Activated naive CD4-positive, alpha-beta T cell treated with anti-CD3 and anti-CD28 coated beads, Interleukin-2, amount 50 U/mL, for 72 hours (primary cell): ENCODE measurements at regions not wholly inside any gene's neighbourhood (a gene's known extent, or its start where the extent isn't known, plus 50 kb on each side); places are given as distances from the start of the nearest gene placed in this dataset.
"Not testable (repeated sequence)": the region's sequence is repeated elsewhere in the genome, so short reads cannot be mapped to it uniquely, and the experiment has no call there.

Experiments
- ATAC-seq, 2 donors: fragments of 150-1000 bp; cut with Tn5 transposase; 2 replicates each; pipeline ENCODE4 v1.10.0; 2021; ENCODE audit warnings: mild to moderate bottlenecking in 2 of 2, moderate library complexity in 2 of 2
- DNase-seq, 2 donors: peaks; one replicate each; pipeline ENCODE4 v3.0.0; 2021 to 2022; ENCODE audit warnings: low spot score in 2 of 2
- H3K27ac Mint-ChIP-seq, 2 donors: one replicate each; pipeline ENCODE4 v1.8.0; 2022; ENCODE audit warnings: mild to moderate bottlenecking in 2 of 2, mixed read lengths in 2 of 2
- H3K36me3 Mint-ChIP-seq, 2 donors: one replicate each; pipeline ENCODE4 v1.8.0; 2022; ENCODE audit warnings: mixed read lengths in 2 of 2
- H3K9me3 Mint-ChIP-seq, 2 donors: one replicate each; pipeline ENCODE4 v1.8.0; 2022; ENCODE audit warnings: mixed read lengths in 2 of 2

DNA sequence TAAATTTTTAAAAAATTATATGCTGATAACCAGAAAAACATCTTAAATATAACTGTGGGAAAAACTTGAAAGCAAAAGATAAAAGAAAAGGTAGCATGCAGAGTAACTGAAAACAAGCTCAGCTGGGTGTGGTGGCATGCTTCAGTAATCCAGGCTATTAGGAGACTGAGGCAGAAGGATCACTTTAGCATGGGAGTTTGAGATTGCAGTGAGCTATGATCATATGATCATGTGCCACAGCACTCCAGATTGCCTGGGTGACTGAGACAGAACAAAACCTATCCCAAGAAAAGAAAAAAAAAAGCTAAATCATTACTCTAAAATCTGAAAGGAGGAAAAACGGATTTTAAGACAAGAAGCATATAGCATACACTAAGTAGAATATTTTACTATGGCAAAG, 1624.0 kb downstream of the AMY1C start:
- no peaks in the 10 kb centered on the region for H3K36me3 Mint-ChIP-seq
- ATAC-seq: no peak
- no peak for DNase-seq
- no peak overlapping the region for H3K27ac Mint-ChIP-seq
- H3K9me3 Mint-ChIP-seq: peaks cover 13 to 16% of the 10 kb centered on the region in 2 donors

DNA sequence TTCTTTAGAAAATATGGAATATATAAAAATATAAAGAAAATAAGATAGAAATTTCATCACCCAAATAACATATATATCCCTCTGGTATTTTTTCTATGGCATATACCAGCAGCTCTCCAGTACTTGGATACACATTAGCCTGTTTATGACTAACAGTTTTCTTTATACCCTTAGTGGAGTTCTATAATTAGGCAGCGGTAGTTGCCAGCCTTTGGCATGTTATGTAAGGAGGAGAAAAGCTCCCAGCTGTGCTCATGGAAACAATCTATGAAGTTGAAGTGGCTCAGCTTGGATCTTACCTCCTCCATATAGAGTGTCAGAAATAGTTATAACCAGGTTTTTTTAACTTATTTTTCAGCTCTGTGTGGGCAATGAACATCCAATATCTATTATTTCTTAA, 1636.8 kb downstream of the AMY1C start:
- H3K27ac Mint-ChIP-seq: no peak overlapping the region
- peaks cover 0 to 4% of the 10 kb centered on the region in 2 donors for H3K36me3 Mint-ChIP-seq
- H3K9me3 Mint-ChIP-seq: peaks cover 28 to 35% of the 10 kb centered on the region in 2 donors
- no peak for DNase-seq
- no peak for ATAC-seq

- ATAC-seq (no peak), DNase-seq (no peak)
- Mint-ChIP-seq H3K36me3 (no peaks in the 10 kb centered on the region), H3K27ac (no peak overlapping the region), H3K9me3 (peaks cover 16 to 36% of the 10 kb centered on the region in 2 donors)
Observed at GRCh38 chr1:105396001-105396400, 1646.3 kb downstream of the AMY1C start.

DNA sequence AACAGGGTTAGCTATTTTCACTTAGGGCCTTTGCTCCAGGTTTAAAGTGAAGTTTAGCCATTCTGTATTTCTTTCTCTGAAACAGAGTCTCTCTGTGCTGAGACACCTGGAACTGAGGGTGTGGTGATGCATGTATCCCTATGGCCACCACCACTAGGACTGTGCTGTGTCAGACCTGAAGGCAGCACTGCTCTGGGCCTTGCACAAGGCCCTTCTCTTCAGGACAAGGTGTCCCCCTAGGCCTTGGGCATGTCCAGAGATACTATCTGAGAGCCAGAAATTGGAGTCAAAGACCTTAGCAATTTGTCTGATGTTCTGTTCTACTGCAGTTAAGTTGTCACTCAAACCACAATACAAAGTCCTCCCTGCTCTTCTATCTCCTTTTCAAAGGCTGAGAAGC, 1649.2 kb downstream of the AMY1C start:
- ATAC-seq (no peak), DNase-seq (no peak)
- H3K27ac Mint-ChIP-seq: no peak overlapping the region
- no peaks in the 10 kb centered on the region for H3K36me3 Mint-ChIP-seq
- peaks cover 16 to 20% of the 10 kb centered on the region in 2 donors for H3K9me3 Mint-ChIP-seq

DNA sequence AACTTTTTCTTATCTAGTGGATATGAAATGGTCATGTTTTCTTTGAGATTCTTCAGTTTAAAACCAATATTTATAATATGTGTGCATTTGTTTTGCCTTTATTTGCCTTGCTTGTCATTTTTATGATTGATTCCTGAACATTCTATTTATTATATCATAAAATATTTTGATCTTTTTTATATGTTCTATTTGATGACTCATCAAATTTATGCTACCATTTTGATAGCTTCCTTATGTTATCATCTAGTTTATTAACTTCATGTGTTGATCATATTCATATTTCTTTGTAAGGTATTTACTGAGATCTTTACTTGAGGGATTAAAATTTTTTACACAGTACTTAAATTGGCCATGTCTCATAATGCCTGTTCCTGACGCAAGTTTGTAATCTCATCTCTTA, 1650.0 kb downstream of the AMY1C start:
- Mint-ChIP-seq H3K36me3 (no peaks in the 10 kb centered on the region), H3K27ac (no peak overlapping the region), H3K9me3 (peaks cover 16% of the 10 kb centered on the region in 2 donors)
- no peak for DNase-seq
- no peak for ATAC-seq

- H3K36me3 Mint-ChIP-seq: peaks cover 0 to 6% of the 10 kb centered on the region in 2 donors
- H3K9me3 Mint-ChIP-seq: peaks cover 25 to 28% of the 10 kb centered on the region in 2 donors
- H3K27ac Mint-ChIP-seq: no peak overlapping the region
- no peak for ATAC-seq
- no peak for DNase-seq
Observed at GRCh38 chr1:105416261-105416660, 1640.2 kb upstream of the PRMT6 start.

- DNase-seq (no peak), ATAC-seq (no peak)
- no peak overlapping the region for H3K27ac Mint-ChIP-seq
- peaks cover 21 to 22% of the 10 kb centered on the region in 2 donors for H3K9me3 Mint-ChIP-seq
- peaks cover 0 to 6% of the 10 kb centered on the region in 2 donors for H3K36me3 Mint-ChIP-seq
Observed at GRCh38 chr1:105419030-105419429, 1637.4 kb upstream of the PRMT6 start.

GRCh38 chr1:105427543-105427942, 1628.9 kb upstream of the PRMT6 start:
- Mint-ChIP-seq H3K9me3 (peaks cover 0 to 4% of the 10 kb centered on the region in 2 donors), H3K27ac (no peak overlapping the region), H3K36me3 (no peaks in the 10 kb centered on the region)
- ATAC-seq (no peak), DNase-seq (no peak)

DNA sequence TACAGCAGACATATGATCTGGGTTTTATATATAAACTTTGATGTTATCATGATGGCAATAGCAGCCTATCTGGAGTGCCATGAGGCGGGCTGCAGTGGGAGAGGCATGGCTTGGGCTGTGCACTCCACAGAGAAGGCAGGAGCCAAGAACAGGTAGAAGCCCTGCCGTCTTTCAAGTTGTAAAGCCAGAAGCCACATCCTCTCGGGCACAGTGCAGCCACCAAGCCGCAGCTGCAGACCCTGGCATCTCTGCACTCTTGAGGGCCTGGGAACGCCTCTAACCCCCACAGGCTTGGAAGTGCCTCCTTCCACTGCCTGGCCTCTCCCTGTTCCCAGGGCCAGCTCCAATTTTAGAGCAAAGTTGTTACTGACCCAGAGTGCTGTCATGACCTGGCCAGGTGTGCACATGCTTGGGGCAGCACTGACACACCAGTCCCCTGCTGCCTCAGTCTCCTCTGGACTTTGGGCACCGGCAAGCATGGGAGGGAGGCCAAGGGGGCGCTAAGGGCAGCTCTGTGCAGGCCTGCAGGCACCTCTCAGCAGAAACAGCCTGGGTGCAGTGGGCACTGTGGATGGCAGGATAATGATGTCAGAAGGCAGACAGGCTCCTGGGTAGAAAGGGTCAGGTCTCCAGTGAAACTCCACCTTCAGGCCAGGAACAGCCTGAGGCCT, 1619.8 kb upstream of the PRMT6 start:
- H3K9me3 Mint-ChIP-seq: peaks cover 24 to 27% of the 10 kb centered on the region in 2 donors
- ATAC-seq: no peak
- H3K36me3 Mint-ChIP-seq: peaks cover 0 to 6% of the 10 kb centered on the region in 2 donors
- H3K27ac Mint-ChIP-seq: no peak overlapping the region
- no peak for DNase-seq

GRCh38 chr1:105437847-105438246, 1618.6 kb upstream of the PRMT6 start:
- DNase-seq: no peak
- Mint-ChIP-seq H3K9me3 (peaks cover 24 to 27% of the 10 kb centered on the region in 2 donors), H3K27ac (no peak overlapping the region), H3K36me3 (peaks cover 0 to 6% of the 10 kb centered on the region in 2 donors)
- ATAC-seq: no peak

DNA sequence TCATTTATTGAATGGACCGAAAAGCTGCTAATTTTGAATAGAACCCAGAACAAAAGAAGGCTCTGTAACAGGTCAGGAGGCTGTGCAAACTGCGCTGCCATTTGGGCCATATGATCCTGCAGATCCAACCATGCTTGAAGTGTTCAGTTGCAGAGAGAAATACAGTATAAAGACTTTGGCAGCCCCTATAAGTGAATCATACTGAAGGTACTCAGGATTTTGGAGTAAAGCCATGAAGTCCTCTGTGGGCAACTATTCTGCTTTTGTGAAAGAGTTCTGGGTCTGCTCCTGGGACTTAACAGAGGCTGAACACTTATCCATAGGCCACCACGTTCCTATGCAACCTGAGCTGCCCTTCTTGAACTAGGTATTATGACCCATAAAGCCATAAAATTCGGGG, 1613.6 kb upstream of the PRMT6 start:
- Mint-ChIP-seq H3K36me3 (peaks cover 0 to 11% of the 10 kb centered on the region in 2 donors), H3K27ac (no peak overlapping the region), H3K9me3 (peaks cover 27 to 37% of the 10 kb centered on the region in 2 donors)
- ATAC-seq: no peak
- no peak for DNase-seq

- no peak for ATAC-seq
- peaks cover 14 to 15% of the 10 kb centered on the region in 2 donors for H3K9me3 Mint-ChIP-seq
Observed at GRCh38 chr1:105459759-105460158, 1596.7 kb upstream of the PRMT6 start.

DNA sequence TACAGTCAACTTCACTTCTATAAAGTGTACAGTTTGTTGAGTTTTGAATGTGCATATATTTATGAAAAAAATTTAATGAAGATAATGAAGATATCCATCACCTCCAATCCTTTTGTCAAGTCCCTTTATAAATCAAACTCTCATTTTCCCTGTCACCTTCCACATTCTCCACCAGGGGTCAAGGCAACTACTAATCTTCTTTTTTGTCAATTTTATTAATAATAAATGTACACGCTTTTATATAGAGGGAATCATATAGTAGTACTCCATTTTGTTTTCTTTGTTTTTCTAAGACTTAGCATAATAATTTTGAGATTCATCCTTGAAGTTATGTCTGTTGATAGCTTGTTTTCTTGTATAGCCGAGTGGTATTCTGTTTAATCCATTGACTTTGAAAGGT, 1594.2 kb upstream of the PRMT6 start:
- DNase-seq (no peak), ATAC-seq (no peak)
- Mint-ChIP-seq H3K36me3 (no peaks in the 10 kb centered on the region), H3K27ac (no peak overlapping the region), H3K9me3 (peaks cover 17 to 22% of the 10 kb centered on the region in 2 donors)

More at GRCh38 chr1:105459759-105460158, 1596.7 kb upstream of the PRMT6 start:
- no peaks in the 10 kb centered on the region for H3K36me3 Mint-ChIP-seq
- no peak for DNase-seq
- H3K27ac Mint-ChIP-seq: no peak overlapping the region

DNA sequence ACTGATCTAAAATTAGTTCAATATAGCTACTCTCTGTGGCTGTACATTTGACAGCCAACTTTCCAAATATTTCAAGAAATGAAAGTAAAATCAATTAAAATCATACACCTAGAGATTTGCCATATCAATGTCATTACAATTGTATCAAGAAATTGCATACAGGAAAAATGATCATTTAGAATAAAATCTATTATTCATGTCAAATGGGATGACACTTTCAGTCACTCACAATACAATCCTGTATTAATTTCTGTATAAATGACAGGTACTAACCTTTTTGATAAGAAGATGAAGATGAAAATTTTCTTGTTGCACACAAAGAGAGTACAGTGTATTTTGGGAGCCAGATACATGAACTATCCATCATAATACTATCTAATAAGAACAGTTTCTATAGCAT, 1588.9 kb upstream of the PRMT6 start:
- Mint-ChIP-seq H3K36me3 (no peaks in the 10 kb centered on the region), H3K9me3 (peaks cover 10 to 20% of the 10 kb centered on the region in 2 donors), H3K27ac (no peak overlapping the region)
- ATAC-seq (no peak), DNase-seq (no peak)

DNA sequence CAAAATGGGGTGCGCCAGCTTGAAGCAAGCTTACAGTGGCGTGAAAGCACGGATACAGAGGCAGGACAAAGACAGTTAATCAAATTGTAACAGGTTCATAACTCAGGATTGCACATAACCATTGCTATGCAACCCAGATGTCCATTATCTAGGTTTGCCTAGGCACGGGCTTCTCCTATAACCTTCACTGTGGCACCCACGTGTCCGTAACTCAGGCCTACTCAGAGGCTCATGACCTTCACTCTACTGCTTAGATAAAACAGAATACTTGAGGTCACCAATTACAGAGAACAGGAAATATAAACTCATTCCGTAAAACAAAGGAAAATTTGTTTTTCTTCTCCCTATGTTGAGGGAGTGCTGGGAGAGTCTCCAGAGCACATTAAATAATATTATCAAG, 1585.9 kb upstream of the PRMT6 start:
- not testable (repeated sequence) for H3K36me3 Mint-ChIP-seq, ATAC-seq, H3K27ac Mint-ChIP-seq, DNase-seq
- peaks cover 5 to 18% of the 10 kb centered on the region in 2 donors for H3K9me3 Mint-ChIP-seq

DNA sequence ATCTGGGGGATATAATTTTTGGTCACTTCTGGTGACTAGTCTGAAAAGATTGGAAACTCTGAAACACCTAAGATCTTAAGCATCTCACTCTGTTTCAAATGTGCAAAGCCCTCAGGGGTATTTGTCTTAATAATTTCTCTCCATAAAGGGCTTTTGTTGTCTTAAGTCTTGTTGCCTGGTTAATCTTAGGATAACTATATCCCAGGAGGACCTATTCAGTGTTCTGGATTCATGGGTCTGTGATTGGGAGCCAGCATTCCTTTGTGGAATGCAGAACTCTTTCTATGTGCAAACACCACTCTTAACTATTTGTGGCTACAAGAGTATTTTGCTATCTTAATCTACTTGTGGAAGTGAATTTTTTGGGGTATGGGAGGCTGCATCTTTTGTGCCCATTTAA, 1573.0 kb upstream of the PRMT6 start:
- H3K9me3 Mint-ChIP-seq: peaks cover 13 to 26% of the 10 kb centered on the region in 2 donors
- H3K27ac Mint-ChIP-seq: no peak overlapping the region
- ATAC-seq: no peak
- H3K36me3 Mint-ChIP-seq: no peaks in the 10 kb centered on the region
- no peak for DNase-seq

DNA sequence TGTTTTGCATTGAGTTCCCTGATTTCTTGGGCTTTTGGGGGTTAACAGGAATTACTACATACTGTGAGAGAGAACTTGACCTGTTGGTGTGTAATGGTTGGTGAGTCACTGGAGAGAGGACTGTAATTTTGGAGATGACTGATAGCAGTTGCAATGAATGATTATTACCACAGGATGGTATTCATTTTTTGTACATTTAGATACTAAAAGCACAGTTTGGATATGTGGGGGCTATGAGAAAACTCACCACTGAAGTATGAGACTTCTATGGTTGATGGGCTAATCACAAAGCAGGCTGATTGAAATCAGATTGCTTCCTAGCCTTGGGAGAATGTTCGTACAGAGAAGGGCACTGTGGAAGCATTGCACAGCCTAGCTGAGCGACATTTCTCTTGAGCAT, 1571.3 kb upstream of the PRMT6 start:
- DNase-seq (no peak), ATAC-seq (no peak)
- H3K27ac Mint-ChIP-seq: no peak overlapping the region
- peaks cover 13 to 19% of the 10 kb centered on the region in 2 donors for H3K9me3 Mint-ChIP-seq
- no peaks in the 10 kb centered on the region for H3K36me3 Mint-ChIP-seq

DNA sequence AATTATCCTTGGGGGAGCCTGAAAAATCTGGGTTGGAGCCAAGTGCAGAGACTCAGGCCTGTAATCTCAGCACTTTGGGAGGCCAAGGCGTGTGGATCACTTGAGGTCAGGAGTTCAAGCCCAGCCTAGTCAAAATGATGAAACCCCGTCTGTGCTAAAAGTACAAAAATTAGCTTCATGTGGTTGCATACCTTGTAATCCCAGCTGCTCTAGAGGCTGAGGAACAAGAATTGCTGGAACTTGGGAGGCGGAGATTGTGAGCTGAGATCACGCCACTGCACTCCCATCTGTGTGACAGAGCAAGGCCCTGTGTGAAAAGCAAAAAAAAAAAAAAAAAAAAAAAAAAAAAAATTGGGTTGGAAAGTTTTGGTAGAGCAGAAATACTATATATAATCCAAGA, 1563.6 kb upstream of the PRMT6 start:
- DNase-seq (no peak), ATAC-seq (no peak)
- H3K36me3 Mint-ChIP-seq: peaks cover 0 to 4% of the 10 kb centered on the region in 2 donors
- no peak overlapping the region for H3K27ac Mint-ChIP-seq
- H3K9me3 Mint-ChIP-seq: peaks cover 4 to 25% of the 10 kb centered on the region in 2 donors
